Stimulated activated CD4-positive, alpha-beta T cell treated with anti-CD3 and anti-CD28 coated beads, Interleukin-1b, Interleukin-23, amount 100 ng/mL, for 24 hours (primary cell): ENCODE measurements at regions not wholly inside any gene's neighbourhood (a gene's known extent, or its start where the extent isn't known, plus 50 kb on each side); places are given as distances from the start of the nearest gene placed in this dataset.
"Not testable (repeated sequence)": the region's sequence is repeated elsewhere in the genome, so short reads cannot be mapped to it uniquely, and the experiment has no call there.

Experiments
- DNase-seq, 4 experiments: peaks; one replicate each; pipeline ENCODE4 v3.0.0-alpha.2; 2020; ENCODE audit warnings: low read depth in 4 of 4, low spot score in 1 of 4

GRCh38 chr7:51847461-51848134, 531.0 kb upstream of the COBL start:
- DNase-seq: no peak

GRCh38 chr7:51839130-51839529, 522.5 kb upstream of the COBL start:
- not testable (repeated sequence) for DNase-seq

GRCh38 chr7:51827631-51828030, 511.0 kb upstream of the COBL start:
- DNase-seq: no peak

GRCh38 chr7:51824050-51824449, 507.4 kb upstream of the COBL start:
- DNase-seq: no peak

GRCh38 chr7:51823437-51823836, 506.8 kb upstream of the COBL start:
- DNase-seq: no peak

- DNase-seq: no peak
Observed at GRCh38 chr7:51817694-51818225, 501.2 kb upstream of the COBL start.

- DNase-seq: not testable (repeated sequence)
Observed at GRCh38 chr7:51805783-51806431, 489.3 kb upstream of the COBL start.

- DNase-seq: no peak
Observed at GRCh38 chr7:51802718-51803117, 486.1 kb upstream of the COBL start.

GRCh38 chr7:51797371-51797770, 480.8 kb upstream of the COBL start:
- no peak for DNase-seq

GRCh38 chr7:51792796-51793195, 476.2 kb upstream of the COBL start:
- DNase-seq: no peak

GRCh38 chr7:51789489-51789888, 472.9 kb upstream of the COBL start:
- DNase-seq: no peak

- no peak for DNase-seq
Observed at GRCh38 chr7:51786284-51786683, 469.7 kb upstream of the COBL start.

GRCh38 chr7:51785876-51786275, 469.3 kb upstream of the COBL start:
- DNase-seq: no peak

- no peak for DNase-seq
Observed at GRCh38 chr7:51785171-51785570, 468.6 kb upstream of the COBL start.

GRCh38 chr7:51783241-51783640, 466.6 kb upstream of the COBL start:
- no peak for DNase-seq

- no peak for DNase-seq
Observed at GRCh38 chr7:51778121-51778520, 461.5 kb upstream of the COBL start.

- DNase-seq: no peak
Observed at GRCh38 chr7:51774178-51774577, 457.6 kb upstream of the COBL start.

- DNase-seq: no peak
Observed at GRCh38 chr7:51772190-51772589, 455.6 kb upstream of the COBL start.

- no peak for DNase-seq
Observed at GRCh38 chr7:51764976-51765375, 448.4 kb upstream of the COBL start.

- DNase-seq: no peak
Observed at GRCh38 chr7:51759985-51760384, 443.4 kb upstream of the COBL start.

- DNase-seq: no peak
Observed at GRCh38 chr7:51757960-51758359, 441.4 kb upstream of the COBL start.

- DNase-seq: no peak
Observed at GRCh38 chr7:51732951-51733350, 416.3 kb upstream of the COBL start.

- DNase-seq: no peak
Observed at GRCh38 chr7:51732116-51732515, 415.5 kb upstream of the COBL start.
